ENCODE measurements at regions not wholly inside any gene's neighbourhood (a gene's known extent, or its start where the extent isn't known, plus 50 kb on each side); places are given as distances from the start of the nearest gene placed in this dataset.

GRCh38 chr10:94260455-94260854, 102.3 kb downstream of the NOC3L start:
- H3K36me3 ChIP-seq (ENCODE audit: control insufficient read depth in 2 of 2, insufficient read depth in 1 of 2, low read length in 2 of 2), result no peaks in the 10 kb centered on the region
- no peaks in the 10 kb centered on the region for H3K9me3 ChIP-seq (ENCODE audit: control insufficient read depth, insufficient read depth, low read depth, low read length)
- ChIA-PET POLR2A (no interaction called here), CTCF (interaction anchor here (0.7 kb wide), 1 partner anchor 342 kb away, joined by 3 read pairs; no protein-coding TSS in a partner anchor)
- H3K4me1 ChIP-seq (ENCODE audit: control insufficient read depth, insufficient read depth, low read length), result no peaks in the 10 kb centered on the region; the same call in 1 of the 2 replicates
- TF ChIP-seq ZSCAN4 (tag by site-specific recombination; IDR thresholded peaks at IDR 0.05) (no peak), ZNF24 (tag by site-specific recombination; IDR thresholded peaks at IDR 0.05) (no peak), AEBP2 (tag by site-specific recombination; IDR thresholded peaks at IDR 0.05; ENCODE audit: borderline replicate concordance) (no peak), KLF9 (tag by site-specific recombination; IDR thresholded peaks at IDR 0.05; ENCODE audit: low read depth) (no peak), TSHZ1 (tag by site-specific recombination; IDR thresholded peaks at IDR 0.05; ENCODE audit: borderline replicate concordance) (no peak), SP2 (tag by site-specific recombination; IDR thresholded peaks at IDR 0.05) (no peak), CTCF (tag by site-specific recombination; IDR thresholded peaks at IDR 0.05) (no peak), ZNF184 (tag by site-specific recombination; IDR thresholded peaks at IDR 0.05) (no peak), ZNF791 (tag by site-specific recombination; IDR thresholded peaks at IDR 0.05) (no peak), ZNF558 (tag by site-specific recombination; IDR thresholded peaks at IDR 0.05) (no peak), ZNF707 (tag by site-specific recombination; IDR thresholded peaks at IDR 0.05) (no peak), ZNF654 (tag by site-specific recombination; IDR thresholded peaks at IDR 0.05; ENCODE audit: low read depth) (no peak), OVOL3 (tag by site-specific recombination; IDR thresholded peaks at IDR 0.05) (no peak), INSM2 (tag by site-specific recombination; IDR thresholded peaks at IDR 0.05) (no peak), ZNF114 (tag by site-specific recombination; IDR thresholded peaks at IDR 0.05) (no peak), ZNF518A (tag by site-specific recombination; conservative IDR thresholded peaks at IDR 0.05; ENCODE audit: low read depth) (no peak), ZNF585B (tag by site-specific recombination; IDR thresholded peaks at IDR 0.05) (no peak), ZXDB (tag by site-specific recombination; IDR thresholded peaks at IDR 0.05) (no peak), ZNF280C (tag by site-specific recombination; IDR thresholded peaks at IDR 0.05) (no peak), GLIS1 (tag by site-specific recombination; IDR thresholded peaks at IDR 0.05) (no peak)
- no peak overlapping the region for H3K4me3 ChIP-seq (ENCODE audit: low read depth, low read length)
- no peak overlapping the region for H3K27ac ChIP-seq (ENCODE audit: extremely low read depth, low read depth, low read length)

All from HEK293 (cell line).